H1 (cell line): ENCODE measurements at regions not wholly inside any gene's neighbourhood (a gene's known extent, or its start where the extent isn't known, plus 50 kb on each side); places are given as distances from the start of the nearest gene placed in this dataset.

Experiments used
- RNF2 ChIP-seq: fragments of 200-900, 300-1000 bp; sonication (generic); IDR thresholded peaks from 2 replicates; pipeline ENCODE4 v1.7.1; 2016; ENCODE audit warnings: borderline replicate concordance, low read depth, mild to moderate bottlenecking, antibody characterized with exemption, low read length; ENCODE audit not compliant: poor library complexity, severe bottlenecking; ENCODE audit errors: missing control alignments
- SUZ12 ChIP-seq: fragments of 200-600 bp; sonication (generic); IDR thresholded peaks from 2 replicates; pipeline ENCODE4 v1.6.1; 2012; ENCODE audit warnings: mild to moderate bottlenecking, inconsistent platforms, low read length, moderate library complexity, mixed read lengths
- TAF7 ChIP-seq: optimal IDR thresholded peaks from 2 replicates; pipeline ENCODE3; 2011; ENCODE audit warnings: low read depth, mild to moderate bottlenecking, inconsistent platforms, low read length, moderate library complexity, borderline replicate concordance

DNA sequence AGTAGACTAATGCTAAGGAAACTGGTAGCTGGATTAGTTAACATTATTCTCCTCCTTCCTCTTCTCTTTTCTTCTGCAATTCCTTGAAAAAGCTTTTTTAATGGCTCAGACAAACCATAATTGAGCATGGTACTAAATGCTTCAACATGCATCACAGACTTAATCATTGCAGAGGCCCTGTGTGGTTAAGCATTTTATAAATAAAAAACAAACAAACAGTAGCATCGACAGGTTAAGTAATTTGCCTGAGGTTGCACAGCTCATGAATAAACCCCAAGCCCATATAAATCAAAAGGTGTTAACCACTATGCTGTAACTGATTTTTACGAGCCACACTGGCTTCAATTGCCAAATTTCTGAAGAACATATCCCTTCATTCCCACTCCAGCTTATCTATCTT is 462.1 kb downstream of the LMO4 start (continued):
- TF ChIP-seq RNF2 (no peak), SUZ12 (no peak), TAF7 (no peak)
